ENCODE measurements at regions not wholly inside any gene's neighbourhood (a gene's known extent, or its start where the extent isn't known, plus 50 kb on each side); places are given as distances from the start of the nearest gene placed in this dataset.
"Not testable (repeated sequence)": the region's sequence is repeated elsewhere in the genome, so short reads cannot be mapped to it uniquely, and the experiment has no call there.

- TF ChIP-seq CTCF (conservative IDR thresholded peaks at IDR 0.05; ENCODE audit: low read depth, low read length); CEBPB (IDR thresholded peaks at IDR 0.05; ENCODE audit: low read depth, low read length); POLR2A (IDR thresholded peaks at IDR 0.05; ENCODE audit: low read depth, low read length); RFX5 (IDR thresholded peaks at IDR 0.05; ENCODE audit: low read depth, low read length); RAD21 (IDR thresholded peaks at IDR 0.05; ENCODE audit: low read length); USF2 (IDR thresholded peaks at IDR 0.05; ENCODE audit: low read depth, low read length); CHD1 (IDR thresholded peaks at IDR 0.05; ENCODE audit: low read depth, low read length); MAZ (IDR thresholded peaks at IDR 0.05; ENCODE audit: borderline replicate concordance, low read depth, low read length): not testable (repeated sequence)
These were observed 97.6 kb upstream of the GOLGA6L6 start for GRCh38 chr15:20639224-20639623.
